Hepatocyte (in vitro differentiated cells): ENCODE measurements at regions not wholly inside any gene's neighbourhood (a gene's known extent, or its start where the extent isn't known, plus 50 kb on each side); places are given as distances from the start of the nearest gene placed in this dataset.

ENCODE experiments used
- DNase-seq: peaks from one replicate; pipeline ENCODE4 v3.0.0-alpha.2; 2016; ENCODE audit warnings: low spot score
- H2AFZ ChIP-seq: fragments of 200-600 bp; sonication (generic); 2 replicates; pipeline ENCODE4 v1.6.0; 2016; ENCODE audit warnings: antibody characterized with exemption, mild to moderate bottlenecking
- H3K27ac ChIP-seq: fragments of 200-600 bp; sonication (generic); 2 replicates; pipeline ENCODE4 v1.5.1; 2016; ENCODE audit warnings: mild to moderate bottlenecking
- H3K27me3 ChIP-seq: fragments of 200-600 bp; sonication (generic); 2 replicates; pipeline ENCODE4 v1.6.1; 2016
- H3K36me3 ChIP-seq: fragments of 200-600 bp; sonication (generic); replicated peaks from 2 replicates; pipeline ENCODE4 v1.5.1; 2016; ENCODE audit warnings: low read depth; ENCODE audit not compliant: insufficient read depth
- H3K4me1 ChIP-seq: fragments of 200-600 bp; sonication (generic); 2 replicates; pipeline ENCODE4 v1.5.1; 2016; ENCODE audit warnings: mild to moderate bottlenecking, moderate library complexity; ENCODE audit not compliant: insufficient read depth
- H3K4me2 ChIP-seq: fragments of 200-600 bp; sonication (generic); 2 replicates; pipeline ENCODE4 v1.6.0; 2016
- H3K4me3 ChIP-seq: fragments of 200-600 bp; sonication (generic); 2 replicates; pipeline ENCODE4 v1.5.1; 2016; ENCODE audit warnings: mild to moderate bottlenecking
- H3K79me2 ChIP-seq: fragments of 200-600 bp; sonication (generic); 2 replicates; pipeline ENCODE4 v1.6.0; 2017; ENCODE audit warnings: mild to moderate bottlenecking
- H3K9me2 ChIP-seq: fragments of 200-600 bp; sonication (generic); replicated peaks from 2 replicates; pipeline ENCODE4 v1.6.0; 2017; ENCODE audit warnings: mild to moderate bottlenecking; ENCODE audit not compliant: insufficient read depth
- H3K9me3 ChIP-seq: fragments of 200-600 bp; sonication (generic); 2 replicates; pipeline ENCODE4 v1.5.1; 2016; ENCODE audit warnings: low read depth, mild to moderate bottlenecking
- H4K20me1 ChIP-seq: fragments of 200-600 bp; sonication (generic); 2 replicates; pipeline ENCODE4 v1.6.0; 2016; ENCODE audit warnings: mild to moderate bottlenecking; ENCODE audit not compliant: insufficient read depth, poor library complexity, severe bottlenecking
- EZH2 ChIP-seq: fragments of 200-600 bp; sonication (generic); IDR thresholded peaks from 2 replicates; pipeline ENCODE4 v1.6.1; 2016; ENCODE audit warnings: antibody characterized with exemption, mild to moderate bottlenecking, borderline replicate concordance
- EZH2phosphoT487 ChIP-seq: fragments of 200-600 bp; sonication (generic); IDR thresholded peaks from one replicate; pipeline ENCODE4 v1.6.1; 2018; ENCODE audit warnings: antibody characterized with exemption, mild to moderate bottlenecking, low read depth, moderate library complexity; ENCODE audit not compliant: unreplicated experiment, severe bottlenecking
- WGBS: methylation state at CpG from one replicate; pipeline ENCODE4 v1.1.6; 2016; ENCODE audit warnings: low lambda C conversion rate; ENCODE audit errors: missing lambda C conversion rate; 5-methylcytosine and 5-hydroxymethylcytosine counted together
- TF ChIP-seq, protein P1 (sequence below): fragments of 200-600 bp; sonication (generic); IDR thresholded peaks from 2 replicates; pipeline ENCODE4 v1.5.1; 2016; ENCODE audit warnings: antibody characterized with exemption, mild to moderate bottlenecking; ENCODE audit not compliant: poor library complexity

DNA sequence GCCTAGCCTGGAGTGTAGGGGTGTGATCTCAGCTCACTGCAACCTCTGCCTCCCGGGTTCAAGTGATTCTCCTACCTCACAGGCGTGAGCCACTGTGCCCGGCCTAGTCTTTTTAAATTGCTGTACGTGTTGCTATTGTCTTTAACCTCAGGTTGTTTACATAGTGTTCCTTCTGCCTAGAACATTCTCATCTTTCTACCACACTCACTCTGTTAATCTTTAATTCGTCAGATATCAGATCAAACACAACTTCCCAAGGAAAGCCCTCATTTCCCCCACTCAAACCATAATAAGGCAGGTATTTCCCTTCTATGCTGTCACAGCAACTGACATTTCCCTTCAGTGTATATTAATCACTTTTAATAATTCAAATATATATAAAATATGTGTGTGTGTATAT lies 1310.0 kb upstream of the C9orf72 start:
- no peak overlapping the region for H3K27ac ChIP-seq
- no peak overlapping the region for H2AFZ ChIP-seq
- no peak overlapping the region for H3K4me3 ChIP-seq
- no peaks in the 10 kb centered on the region for H3K9me2 ChIP-seq
- H3K79me2 ChIP-seq, result no peaks in the 10 kb centered on the region
- TF ChIP-seq EZH2, result no peak
- TF ChIP-seq EZH2phosphoT487, result no peak
- TF ChIP-seq, protein P1, sequence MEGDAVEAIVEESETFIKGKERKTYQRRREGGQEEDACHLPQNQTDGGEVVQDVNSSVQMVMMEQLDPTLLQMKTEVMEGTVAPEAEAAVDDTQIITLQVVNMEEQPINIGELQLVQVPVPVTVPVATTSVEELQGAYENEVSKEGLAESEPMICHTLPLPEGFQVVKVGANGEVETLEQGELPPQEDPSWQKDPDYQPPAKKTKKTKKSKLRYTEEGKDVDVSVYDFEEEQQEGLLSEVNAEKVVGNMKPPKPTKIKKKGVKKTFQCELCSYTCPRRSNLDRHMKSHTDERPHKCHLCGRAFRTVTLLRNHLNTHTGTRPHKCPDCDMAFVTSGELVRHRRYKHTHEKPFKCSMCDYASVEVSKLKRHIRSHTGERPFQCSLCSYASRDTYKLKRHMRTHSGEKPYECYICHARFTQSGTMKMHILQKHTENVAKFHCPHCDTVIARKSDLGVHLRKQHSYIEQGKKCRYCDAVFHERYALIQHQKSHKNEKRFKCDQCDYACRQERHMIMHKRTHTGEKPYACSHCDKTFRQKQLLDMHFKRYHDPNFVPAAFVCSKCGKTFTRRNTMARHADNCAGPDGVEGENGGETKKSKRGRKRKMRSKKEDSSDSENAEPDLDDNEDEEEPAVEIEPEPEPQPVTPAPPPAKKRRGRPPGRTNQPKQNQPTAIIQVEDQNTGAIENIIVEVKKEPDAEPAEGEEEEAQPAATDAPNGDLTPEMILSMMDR, result no peak
- H3K27me3 ChIP-seq, result no peaks in the 10 kb centered on the region
- WGBS, result 32% methylated on average over 5 of the region's 5 CpGs
- no peaks in the 10 kb centered on the region for H3K4me1 ChIP-seq
- H4K20me1 ChIP-seq, result no peaks in the 10 kb centered on the region
- H3K36me3 ChIP-seq, result no peaks in the 10 kb centered on the region
- no peak for DNase-seq
- no peak overlapping the region for H3K4me2 ChIP-seq
- no peaks in the 10 kb centered on the region for H3K9me3 ChIP-seq

GRCh38 chr9:28887188-28887884 lies 1314.1 kb upstream of the C9orf72 start:
- H3K27me3 ChIP-seq, result no peaks in the 10 kb centered on the region
- H2AFZ ChIP-seq, result no peak overlapping the region
- 74% methylated on average over 2 of the region's 2 CpGs for WGBS
- no peaks in the 10 kb centered on the region for H3K9me3 ChIP-seq
- no peaks in the 10 kb centered on the region for H3K36me3 ChIP-seq
- H3K4me3 ChIP-seq, result no peak overlapping the region
- H3K4me1 ChIP-seq, result no peaks in the 10 kb centered on the region
- H4K20me1 ChIP-seq, result no peaks in the 10 kb centered on the region
- H3K4me2 ChIP-seq, result peak overlapping the region; percentile 45
- no peaks in the 10 kb centered on the region for H3K9me2 ChIP-seq
- no peak overlapping the region for H3K27ac ChIP-seq
- TF ChIP-seq, protein P1, result no peak
- TF ChIP-seq EZH2 (no peak), EZH2phosphoT487 (no peak)
- DNase-seq, result no peak
- no peaks in the 10 kb centered on the region for H3K79me2 ChIP-seq

DNA sequence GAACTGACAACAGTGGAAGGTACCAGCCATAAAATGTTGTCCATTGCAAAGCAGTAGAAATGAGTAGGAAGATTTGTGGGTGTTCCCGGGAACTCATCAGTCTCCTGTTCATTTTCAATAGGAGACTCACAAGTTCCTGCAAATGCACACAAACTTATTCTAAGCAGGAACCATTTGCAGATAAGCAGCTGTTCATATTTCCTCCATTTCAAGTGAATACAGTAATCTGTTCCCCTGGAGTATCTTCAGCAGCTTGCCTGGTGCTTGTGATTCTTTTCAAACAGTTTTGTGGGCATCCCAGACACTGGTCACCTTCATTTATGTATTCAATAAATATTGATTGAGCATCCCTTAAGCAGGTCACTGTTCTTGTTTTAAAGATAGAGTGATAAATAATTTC lies 1315.5 kb upstream of the C9orf72 start:
- H2AFZ ChIP-seq, result no peak overlapping the region
- H3K9me2 ChIP-seq, result no peaks in the 10 kb centered on the region
- H3K36me3 ChIP-seq, result no peaks in the 10 kb centered on the region
- no peaks in the 10 kb centered on the region for H3K9me3 ChIP-seq
- H3K4me3 ChIP-seq, result no peak overlapping the region
- H3K79me2 ChIP-seq, result no peaks in the 10 kb centered on the region
- H3K4me2 ChIP-seq, result no peak overlapping the region
- no peaks in the 10 kb centered on the region for H3K27me3 ChIP-seq
- no peak overlapping the region for H3K27ac ChIP-seq
- no peaks in the 10 kb centered on the region for H4K20me1 ChIP-seq
- no peaks in the 10 kb centered on the region for H3K4me1 ChIP-seq
- no peak for DNase-seq
- 100% methylated on average over 1 of the region's 1 CpG for WGBS
- no peak for TF ChIP-seq EZH2
- TF ChIP-seq, protein P1, result no peak
- TF ChIP-seq EZH2phosphoT487, result no peak
